ENCODE measurements at regions not wholly inside any gene's neighbourhood (a gene's known extent, or its start where the extent isn't known, plus 50 kb on each side); places are given as distances from the start of the nearest gene placed in this dataset.

GRCh38 chr16:80041410-80041809, 440.9 kb upstream of the MAF start:
- DNase-seq (ENCODE audit: low read depth): no peak

GRCh38 chr16:80040814-80041213, 440.3 kb upstream of the MAF start:
- no peak for DNase-seq (ENCODE audit: low read depth)

- DNase-seq (ENCODE audit: low read depth): no peak
Observed at GRCh38 chr16:80040413-80040812, 439.9 kb upstream of the MAF start.

GRCh38 chr16:80039777-80040176, 439.2 kb upstream of the MAF start:
- DNase-seq (ENCODE audit: low read depth): no peak

- no peak for DNase-seq (ENCODE audit: low read depth)
Observed at GRCh38 chr16:80038566-80038965, 438.0 kb upstream of the MAF start.

- DNase-seq (ENCODE audit: low read depth): no peak
Observed at GRCh38 chr16:80034948-80035663, 434.6 kb upstream of the MAF start.

- DNase-seq (ENCODE audit: low read depth): no peak
Observed at GRCh38 chr16:80034469-80034826, 433.9 kb upstream of the MAF start.

- DNase-seq (ENCODE audit: low read depth): no peak
Observed at GRCh38 chr16:80033783-80034468, 433.4 kb upstream of the MAF start.

- no peak for DNase-seq (ENCODE audit: low read depth)
Observed at GRCh38 chr16:80029761-80030481, 429.4 kb upstream of the MAF start.

- no peak for DNase-seq (ENCODE audit: low read depth)
Observed at GRCh38 chr16:80029381-80029630, 428.8 kb upstream of the MAF start.

GRCh38 chr16:80028581-80029380, 428.2 kb upstream of the MAF start:
- DNase-seq (ENCODE audit: low read depth): no peak

GRCh38 chr16:80027007-80027965, 426.7 kb upstream of the MAF start:
- DNase-seq (ENCODE audit: low read depth): peak; percentile 18

GRCh38 chr16:80025236-80025635, 424.7 kb upstream of the MAF start:
- no peak for DNase-seq (ENCODE audit: low read depth)

GRCh38 chr16:80024443-80024842, 423.9 kb upstream of the MAF start:
- DNase-seq (ENCODE audit: low read depth): no peak

- no peak for DNase-seq (ENCODE audit: low read depth)
Observed at GRCh38 chr16:80023865-80024264, 423.3 kb upstream of the MAF start.

GRCh38 chr16:80019395-80019794, 418.9 kb upstream of the MAF start:
- DNase-seq (ENCODE audit: low read depth): peak; percentile 3

- no peak for DNase-seq (ENCODE audit: low read depth)
Observed at GRCh38 chr16:80018466-80018865, 417.9 kb upstream of the MAF start.

- DNase-seq (ENCODE audit: low read depth): no peak
Observed at GRCh38 chr16:80016731-80017326, 416.3 kb upstream of the MAF start.

GRCh38 chr16:80015566-80015965, 415.0 kb upstream of the MAF start:
- peak; percentile 39 for DNase-seq (ENCODE audit: low read depth)

GRCh38 chr16:80014241-80014939, 413.9 kb upstream of the MAF start:
- peak; percentile 82 for DNase-seq (ENCODE audit: low read depth)

All from fibroblast of gingiva (primary cell).